ENCODE measurements at regions not wholly inside any gene's neighbourhood (a gene's known extent, or its start where the extent isn't known, plus 50 kb on each side); places are given as distances from the start of the nearest gene placed in this dataset.
A peak's percentile ranks its signal among the peaks of the same experiment; 100 is the strongest.
"Not testable (repeated sequence)": the region's sequence is repeated elsewhere in the genome, so short reads cannot be mapped to it uniquely, and the experiment has no call there.

GRCh38 chr16:87138316-87138715, 178.9 kb downstream of the C16orf95 start:
- no peak for DNase-seq

DNA sequence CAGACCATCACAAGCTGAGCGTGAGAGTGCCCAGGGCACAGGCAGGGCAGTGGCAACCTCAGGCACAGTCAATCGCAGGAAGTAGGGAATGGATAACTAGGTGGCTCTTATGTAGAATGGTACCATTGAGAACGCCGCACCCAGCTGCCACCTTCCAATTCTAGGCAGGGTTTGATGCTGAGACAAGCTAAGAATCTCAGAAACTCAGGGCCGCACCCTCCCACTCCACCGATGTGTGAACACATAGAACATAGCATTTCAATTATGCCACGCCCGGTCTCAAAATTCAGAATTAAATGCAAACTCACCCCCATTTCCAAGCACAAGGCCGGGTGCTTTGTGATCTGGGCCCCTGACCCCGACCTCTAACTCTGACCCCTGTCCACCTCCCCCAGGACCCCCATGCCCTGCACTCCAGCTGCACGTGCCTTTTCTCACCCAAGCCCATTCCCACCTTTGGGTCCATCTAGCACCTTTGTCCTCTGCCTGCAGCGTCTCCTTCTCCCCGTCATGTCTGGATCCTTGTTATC, 178.4 kb downstream of the C16orf95 start:
- no peak for DNase-seq

DNA sequence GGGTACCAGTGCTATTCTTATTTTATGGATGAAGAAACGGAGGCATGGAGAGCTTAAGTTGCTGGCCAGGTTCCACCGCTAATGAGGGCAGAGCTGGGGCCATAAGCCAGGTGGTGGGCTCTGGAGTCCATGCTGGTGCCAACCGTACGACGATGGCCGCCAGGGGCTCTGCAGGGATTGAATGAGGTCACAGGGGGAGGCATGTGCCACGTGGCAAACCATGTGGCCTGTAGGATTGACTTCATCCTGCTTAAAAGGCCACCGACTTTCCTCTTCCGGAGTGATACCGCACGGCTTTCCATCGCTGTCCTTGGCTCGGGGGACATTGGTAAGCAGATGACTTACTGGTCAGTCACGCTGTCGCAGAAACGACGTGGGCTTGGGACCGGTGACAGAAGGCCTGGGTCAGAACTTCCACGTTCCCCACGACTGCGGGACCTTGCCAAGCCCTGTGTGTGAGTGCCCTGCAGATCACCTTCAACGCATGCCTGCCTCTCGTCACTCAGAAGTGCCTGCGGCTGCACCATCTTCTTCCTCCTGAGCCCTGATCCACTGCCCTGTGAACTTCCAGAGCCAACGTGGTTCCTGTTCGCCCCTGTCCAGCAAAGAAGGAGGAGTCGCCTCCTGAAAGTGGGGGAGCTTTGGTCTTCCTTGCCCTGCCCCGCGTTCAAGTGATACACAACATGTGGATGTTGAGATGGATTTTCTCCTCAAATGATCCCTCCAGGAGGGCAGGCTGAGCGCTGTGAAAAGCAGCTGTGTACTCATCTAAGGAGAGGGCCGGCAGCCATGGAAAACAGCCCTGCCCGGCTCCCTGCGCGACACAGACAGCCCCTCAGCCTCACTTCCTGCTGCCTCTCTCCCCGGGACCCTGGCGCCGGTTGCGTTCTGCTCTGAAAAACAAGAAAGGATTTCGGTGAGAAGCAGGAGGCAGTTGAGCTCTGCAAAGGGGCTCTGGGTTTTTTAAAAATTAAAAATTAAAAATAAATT, 176.7 kb downstream of the C16orf95 start:
- DNase-seq, result no peak

DNA sequence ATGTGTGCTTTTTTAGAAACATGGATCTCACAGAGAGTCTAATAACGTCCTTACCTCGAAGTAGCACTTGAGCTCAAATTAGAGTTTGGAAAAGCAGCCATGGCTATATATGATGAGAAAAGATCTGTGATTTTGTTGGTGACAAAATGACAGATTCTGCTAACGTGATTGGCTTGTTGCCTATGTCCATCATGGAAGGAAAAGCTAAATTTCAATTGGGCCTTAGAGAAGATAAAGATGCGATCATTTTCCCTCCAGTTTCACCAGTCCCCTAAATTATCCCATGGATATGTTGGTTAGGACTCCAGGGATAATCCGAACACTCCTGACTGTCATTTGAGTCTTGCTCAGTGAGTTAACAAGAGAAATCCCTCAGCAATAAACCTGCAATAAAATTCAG, 175.8 kb downstream of the C16orf95 start:
- DNase-seq, result no peak

- no peak for DNase-seq
Observed at GRCh38 chr16:87143661-87144121, 173.5 kb downstream of the C16orf95 start.

GRCh38 chr16:87144232-87144631, 173.0 kb downstream of the C16orf95 start:
- no peak for DNase-seq

DNA sequence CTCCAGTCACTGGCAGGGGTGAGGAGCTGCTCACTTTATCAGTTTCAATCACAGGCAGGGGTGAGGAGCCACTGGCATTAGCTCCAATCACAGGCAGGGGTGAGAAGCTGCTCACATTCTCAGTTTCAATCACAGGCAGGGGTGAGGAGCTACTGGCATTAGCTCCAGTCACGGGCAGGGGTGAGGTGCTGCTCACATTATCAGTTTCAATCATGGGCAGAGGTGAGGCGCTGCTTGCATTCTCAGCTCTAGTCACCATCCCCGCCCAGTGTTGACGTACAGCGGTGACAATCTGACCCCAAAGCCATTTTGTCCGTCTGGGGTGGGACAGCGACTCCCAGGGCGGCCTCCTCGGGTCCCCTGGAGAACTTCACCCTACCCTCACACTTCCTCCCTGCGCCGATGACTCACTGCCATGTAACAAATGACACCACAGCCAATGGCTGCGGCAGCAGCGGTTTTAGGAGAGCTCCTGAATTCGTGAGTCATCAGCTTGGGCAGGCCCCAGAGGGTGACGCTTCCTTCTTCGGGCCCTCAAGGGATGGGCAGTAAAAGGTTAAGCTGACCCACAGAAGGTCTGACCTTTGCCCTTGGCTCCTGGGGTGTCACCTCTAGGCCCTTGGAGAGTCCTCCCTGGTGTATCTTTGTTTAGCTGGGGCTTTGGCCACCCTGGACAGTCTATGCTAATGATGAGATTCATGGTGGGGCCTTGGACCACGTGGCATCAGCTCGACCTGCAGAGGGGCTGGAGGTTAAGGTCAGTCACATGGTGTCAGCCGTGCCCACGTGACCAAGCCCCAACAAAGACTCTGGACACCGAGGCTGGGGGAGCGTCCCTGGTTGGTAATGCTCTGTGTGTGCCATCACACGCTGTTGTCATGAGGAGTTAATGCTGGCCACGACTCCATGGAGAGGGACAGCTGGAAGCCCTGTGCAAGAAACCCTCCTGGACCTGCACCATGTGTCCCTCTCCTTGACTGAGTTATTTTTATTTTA, 171.7 kb downstream of the C16orf95 start:
- peak in 3 of 4 experiments; percentile 12 to 39 (median 22) for DNase-seq

GRCh38 chr16:87146676-87147075, 170.5 kb downstream of the C16orf95 start:
- no peak for DNase-seq

GRCh38 chr16:87149051-87149450, 168.1 kb downstream of the C16orf95 start:
- DNase-seq, result no peak

DNA sequence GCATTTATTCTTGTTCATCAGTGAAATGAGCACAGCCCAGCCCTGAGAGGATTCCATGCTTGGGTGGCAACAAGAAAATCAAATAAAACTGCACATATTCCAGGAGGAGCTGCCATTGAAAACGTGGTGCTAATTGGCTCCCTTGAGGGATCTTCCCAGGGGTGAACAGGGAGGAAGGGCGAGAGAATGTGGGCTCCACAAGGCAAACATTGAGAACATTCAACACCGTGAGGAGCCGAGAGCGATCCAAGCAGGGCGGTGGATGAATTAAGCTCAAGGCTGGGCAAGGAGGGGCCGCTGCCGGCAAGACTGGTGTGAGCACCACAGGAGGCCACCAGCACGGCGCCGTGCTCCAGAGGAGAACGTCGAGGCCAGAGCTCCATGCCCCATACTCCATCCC, 166.9 kb downstream of the C16orf95 start:
- no peak for DNase-seq

GRCh38 chr16:87150681-87151280, 166.4 kb downstream of the C16orf95 start:
- no peak for DNase-seq

DNA sequence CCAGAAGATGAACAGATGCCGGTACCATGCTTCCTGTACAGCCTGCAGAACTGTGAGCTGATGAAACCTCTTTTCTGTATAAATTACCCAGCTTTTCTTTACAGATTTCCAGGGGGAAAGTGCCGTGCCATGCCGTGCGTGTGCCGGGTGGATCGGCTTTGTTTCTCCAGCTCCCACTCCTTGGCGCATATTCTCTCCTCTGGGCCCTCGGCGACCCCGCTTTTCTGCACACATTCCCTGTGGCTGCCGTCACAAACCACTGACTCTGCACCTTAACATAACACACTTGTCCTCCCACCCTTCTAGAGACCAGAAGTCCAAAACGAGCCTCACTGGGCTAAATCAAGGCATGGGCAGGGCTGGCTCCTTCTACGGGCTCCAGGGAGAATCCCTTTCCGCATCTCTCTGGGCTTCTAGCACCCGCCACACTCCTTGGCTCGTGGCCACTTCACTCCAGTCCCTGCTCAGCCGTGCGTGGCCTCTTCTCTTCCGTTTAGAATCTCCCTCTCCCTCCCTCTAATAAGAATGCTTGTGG, 164.9 kb downstream of the C16orf95 start:
- no peak for DNase-seq

DNA sequence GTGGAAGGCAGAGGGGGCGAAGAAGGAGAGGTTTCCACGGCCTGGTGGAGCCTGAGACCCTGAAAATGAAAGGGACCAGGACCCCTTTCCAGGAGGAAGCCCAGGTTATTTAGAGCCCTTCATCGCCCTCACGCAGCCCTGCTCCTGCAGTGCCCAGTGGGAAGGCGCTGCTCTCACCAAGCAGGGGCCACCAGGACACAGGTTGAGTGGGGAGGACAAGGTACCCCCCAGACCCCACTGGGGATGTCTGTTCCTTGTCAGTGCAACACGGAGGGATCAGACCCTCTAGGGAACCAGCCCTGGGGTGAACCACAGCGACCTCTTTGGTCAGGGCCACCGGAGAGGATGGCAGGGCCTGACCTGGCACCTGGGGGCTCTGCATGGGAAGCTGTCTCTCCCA, 163.9 kb downstream of the C16orf95 start:
- no peak for DNase-seq

DNA sequence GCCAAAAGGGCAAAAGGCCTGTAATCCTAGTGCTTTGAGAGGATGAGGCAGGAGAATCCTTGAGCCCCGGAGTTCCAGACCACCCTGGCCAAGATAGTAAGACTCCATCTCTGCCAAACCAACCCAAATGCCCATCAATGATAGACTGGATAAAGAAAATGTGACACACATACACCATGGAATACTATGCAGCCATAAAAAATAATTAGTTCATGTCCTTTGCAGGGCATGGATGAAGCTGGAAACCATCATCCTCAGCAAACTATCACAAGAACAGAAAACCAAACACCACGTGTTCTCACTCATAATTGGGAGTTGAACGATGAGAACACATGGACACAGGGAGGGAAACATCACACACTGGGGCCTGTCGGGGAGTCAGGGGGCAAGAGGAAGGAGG, 161.9 kb downstream of the C16orf95 start:
- DNase-seq, result not testable (repeated sequence)

- no peak for DNase-seq
Observed at GRCh38 chr16:87156195-87156594, 161.0 kb downstream of the C16orf95 start.

DNA sequence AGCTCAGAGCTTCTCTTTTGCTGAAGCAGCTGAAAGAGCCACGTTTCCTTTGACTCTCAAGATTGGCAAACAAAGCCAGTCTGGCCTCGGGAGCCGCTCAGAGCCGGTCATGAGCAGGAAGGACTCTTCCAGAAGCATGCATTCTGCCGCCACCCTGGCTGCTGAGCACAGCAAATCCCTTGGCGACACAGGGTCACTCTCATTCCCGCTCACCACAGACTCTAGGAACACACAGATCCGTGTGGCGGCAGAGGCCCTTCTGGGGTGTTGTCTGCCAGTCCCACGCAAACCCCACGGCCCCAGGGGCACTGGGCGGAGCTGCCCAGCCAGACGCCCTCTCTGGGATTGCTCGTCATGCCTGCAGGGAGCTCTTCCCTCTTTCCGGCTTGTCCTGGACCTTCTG, 157.0 kb downstream of the C16orf95 start:
- DNase-seq, result no peak

DNA sequence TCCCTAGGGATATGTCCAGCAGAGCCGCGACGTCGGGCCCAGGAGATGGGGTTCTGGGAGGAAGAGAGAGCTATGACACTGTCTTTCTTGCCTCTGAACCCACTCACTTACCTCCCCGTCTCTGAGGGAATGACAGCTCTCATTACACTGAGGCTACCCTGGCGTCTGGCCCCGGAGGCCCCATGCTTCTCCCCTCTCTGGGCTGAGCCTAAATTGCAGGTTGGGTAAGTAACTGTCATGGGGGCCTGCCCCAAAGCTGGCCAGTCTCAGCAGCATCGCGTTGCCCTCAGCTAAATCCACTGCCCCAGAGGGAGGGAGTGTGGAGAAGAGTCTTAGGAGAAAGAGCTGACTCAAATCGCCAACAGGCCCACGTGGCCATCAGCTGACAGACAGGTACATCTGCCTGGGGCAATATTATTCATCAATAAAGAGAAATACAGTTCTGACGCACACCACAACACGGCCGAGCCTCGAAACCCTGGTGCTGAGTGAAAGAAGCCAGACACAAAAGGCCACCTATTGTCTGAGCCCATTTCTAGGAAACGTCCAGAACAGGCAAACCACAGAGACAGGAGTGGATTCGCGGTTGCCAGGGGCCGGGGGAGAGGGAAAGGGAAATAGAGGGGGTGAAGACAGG, 156.4 kb downstream of the C16orf95 start:
- DNase-seq, result no peak

DNA sequence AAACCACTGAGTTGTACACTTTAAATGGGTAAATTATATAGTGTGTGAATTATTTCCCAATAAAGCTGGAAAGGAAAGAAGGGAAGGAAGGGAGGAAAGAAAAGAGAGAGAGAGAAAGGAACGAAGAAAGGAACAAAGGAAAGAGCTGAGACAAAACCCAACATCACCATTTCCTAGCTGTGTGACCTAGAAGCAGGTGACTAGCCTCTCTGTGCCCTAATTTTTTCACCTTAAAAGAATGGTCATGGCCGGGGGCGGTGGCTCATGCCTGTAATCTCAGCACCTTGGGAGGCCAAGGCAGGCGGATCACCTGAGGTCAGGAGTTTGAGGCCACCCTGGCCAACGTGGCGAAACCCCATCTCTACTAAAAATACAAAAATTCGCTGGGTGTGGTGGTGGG, 155.8 kb downstream of the C16orf95 start:
- not testable (repeated sequence) for DNase-seq

- DNase-seq, result no peak
Observed at GRCh38 chr16:87161822-87162676, 155.1 kb downstream of the C16orf95 start.

- DNase-seq, result not testable (repeated sequence)
Observed at GRCh38 chr16:87162799-87163198, 154.4 kb downstream of the C16orf95 start.

Measured in suppressor macrophage (primary cell).